HG02623 (cell line): ENCODE measurements at regions not wholly inside any gene's neighbourhood (a gene's known extent, or its start where the extent isn't known, plus 50 kb on each side); places are given as distances from the start of the nearest gene placed in this dataset.

ENCODE experiments used
- ATAC-seq: cut with Tn5 transposase; IDR thresholded peaks from one replicate; pipeline ENCODE4 v1.9.1; 2021; ENCODE audit warnings: moderate library complexity; ENCODE audit not compliant: unreplicated experiment

DNA sequence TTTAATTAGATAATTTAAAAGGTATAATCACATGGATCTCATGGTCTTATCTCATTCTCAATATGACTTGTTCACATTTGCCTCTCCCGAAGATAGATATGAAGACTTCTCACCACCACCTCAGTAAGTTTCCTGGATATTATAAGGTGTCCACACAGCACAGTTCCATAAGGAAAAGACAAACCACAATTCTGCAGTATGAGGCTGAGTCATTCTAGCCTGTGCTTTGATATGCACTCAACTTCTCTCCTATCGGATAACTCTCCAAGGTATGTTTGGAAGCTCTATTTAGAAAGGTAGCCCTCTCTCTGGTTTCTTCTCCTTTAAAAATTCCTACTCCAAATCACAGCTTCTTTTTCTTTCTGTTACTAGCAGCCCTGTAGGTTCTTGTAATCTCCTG lies 612.8 kb downstream of the ZPLD1 start:
- ATAC-seq, result no peak

- ATAC-seq, result no peak
Observed at GRCh38 chr3:103048068-103048722, 613.4 kb downstream of the ZPLD1 start.

GRCh38 chr3:103052236-103052830 lies 617.5 kb downstream of the ZPLD1 start:
- no peak for ATAC-seq

DNA sequence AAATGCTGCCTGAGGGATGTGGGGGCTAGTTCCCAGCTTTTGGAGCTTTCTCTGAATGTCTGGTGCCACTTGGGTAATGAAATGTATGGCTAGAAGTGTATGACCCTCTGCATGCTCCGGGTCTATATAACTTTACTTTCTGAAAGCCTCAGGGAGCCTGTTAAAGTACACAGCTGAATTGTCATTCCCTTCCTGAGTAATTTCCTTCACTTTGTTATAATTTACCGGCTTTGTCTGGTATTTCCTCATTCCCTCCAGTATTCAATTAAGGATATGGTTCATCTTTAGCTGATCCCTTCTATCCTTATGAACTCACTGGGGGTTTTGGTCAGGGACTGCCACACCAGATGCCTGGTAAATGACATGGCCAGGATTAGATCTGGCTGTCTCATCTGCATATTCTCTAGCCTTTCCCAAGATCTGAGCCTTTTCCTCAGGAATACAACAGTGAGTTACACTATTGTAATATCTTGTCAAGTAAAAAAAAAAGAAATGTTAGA lies 620.3 kb downstream of the ZPLD1 start:
- no peak for ATAC-seq

DNA sequence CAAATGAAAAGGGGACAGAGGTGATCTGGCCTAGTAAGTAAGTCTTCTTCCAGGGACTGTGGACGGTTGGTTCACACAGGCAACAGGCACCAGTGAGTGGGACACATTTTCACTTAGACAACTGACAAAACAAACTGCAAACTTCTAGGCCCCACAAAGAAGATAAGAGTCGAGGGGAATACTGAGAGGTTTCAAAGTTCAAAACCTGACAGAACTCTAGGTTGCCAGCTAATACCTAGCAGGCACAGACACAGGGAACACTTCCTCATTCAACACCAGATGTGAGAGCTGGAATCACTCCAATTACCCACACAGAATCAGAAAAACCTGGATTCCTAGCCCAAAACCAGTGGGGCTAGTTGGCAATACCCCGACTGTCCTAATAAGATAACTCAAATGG lies 621.7 kb downstream of the ZPLD1 start:
- no peak for ATAC-seq

DNA sequence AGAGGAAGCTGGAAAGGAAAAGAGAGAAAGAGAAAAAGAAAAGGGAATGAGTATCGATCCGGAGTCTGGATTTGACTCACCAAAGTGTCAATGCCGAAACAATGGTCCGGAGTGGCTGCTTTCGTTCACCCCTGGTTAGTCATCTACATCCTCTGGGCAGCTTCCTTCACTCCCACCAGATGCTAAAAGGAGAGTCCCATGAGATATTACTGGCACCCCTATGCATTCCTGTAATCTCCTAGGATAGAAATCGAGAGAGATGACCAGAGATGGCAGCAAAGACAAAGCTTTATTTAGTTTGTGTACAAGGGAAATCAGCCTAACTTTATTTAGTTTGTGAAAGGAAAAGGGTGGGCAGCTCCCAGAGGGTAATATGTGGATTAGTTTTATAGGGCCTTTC lies 622.2 kb downstream of the ZPLD1 start:
- ATAC-seq, result no peak

DNA sequence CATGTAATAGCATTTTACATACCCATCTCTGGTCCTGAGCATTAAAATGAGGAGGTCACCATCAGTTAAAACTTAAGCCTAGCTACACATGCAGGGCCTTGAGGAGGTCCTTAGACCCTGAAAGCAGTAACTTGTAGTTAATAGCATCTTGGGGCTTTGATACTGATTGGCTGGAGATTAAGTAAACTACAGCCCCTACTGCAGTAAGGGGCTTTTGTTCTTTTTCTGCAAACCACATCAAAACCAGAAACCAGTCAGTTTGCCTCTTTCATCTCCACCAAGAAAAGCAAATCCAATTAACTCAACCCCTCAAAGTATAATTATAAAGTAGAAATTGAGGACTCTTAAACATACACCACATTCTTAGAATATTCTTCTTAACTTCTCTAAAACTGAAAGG lies 622.7 kb downstream of the ZPLD1 start:
- ATAC-seq, result no peak

GRCh38 chr3:103059432-103059831 lies 624.6 kb downstream of the ZPLD1 start:
- ATAC-seq, result no peak

- no peak for ATAC-seq
Observed at GRCh38 chr3:103060242-103060641, 625.4 kb downstream of the ZPLD1 start.

DNA sequence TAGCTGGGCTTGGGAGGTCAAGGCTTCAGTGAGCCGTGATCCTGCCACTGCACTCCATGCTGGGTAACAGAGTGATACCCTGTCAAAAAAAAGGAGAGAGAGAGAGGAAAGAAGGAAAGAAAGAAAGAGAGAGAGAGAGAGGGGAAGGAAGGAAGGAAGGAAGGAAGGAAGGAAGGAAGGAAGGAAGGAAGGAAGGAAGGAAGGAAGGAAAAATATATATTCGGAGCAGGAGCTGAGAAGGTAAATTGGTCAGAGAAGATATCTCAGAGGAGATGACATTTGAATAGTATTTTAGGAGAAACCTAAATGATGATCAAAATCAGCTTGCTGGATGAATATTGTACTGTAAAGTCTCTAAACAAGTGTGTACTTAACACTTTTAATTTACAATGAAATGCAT lies 633.1 kb downstream of the ZPLD1 start:
- no peak for ATAC-seq

DNA sequence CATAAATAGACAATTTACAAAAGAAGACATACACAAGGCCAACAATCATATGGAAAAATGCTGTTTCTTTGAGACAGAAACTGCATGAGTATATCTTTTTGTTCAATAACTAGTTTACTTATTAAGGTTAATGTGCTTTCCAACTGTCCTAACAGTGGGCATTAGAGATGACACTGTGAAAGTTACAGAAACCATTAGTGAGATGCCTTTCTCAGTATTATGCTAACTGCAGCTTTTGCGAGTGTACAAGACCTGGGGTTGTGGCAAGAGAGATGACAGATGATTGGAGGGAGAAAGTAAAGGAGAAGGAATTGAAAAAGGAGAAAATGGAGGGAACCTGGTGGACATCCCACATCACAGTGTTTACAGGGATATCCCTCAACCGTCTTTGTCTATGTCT lies 640.5 kb downstream of the ZPLD1 start:
- ATAC-seq, result no peak

DNA sequence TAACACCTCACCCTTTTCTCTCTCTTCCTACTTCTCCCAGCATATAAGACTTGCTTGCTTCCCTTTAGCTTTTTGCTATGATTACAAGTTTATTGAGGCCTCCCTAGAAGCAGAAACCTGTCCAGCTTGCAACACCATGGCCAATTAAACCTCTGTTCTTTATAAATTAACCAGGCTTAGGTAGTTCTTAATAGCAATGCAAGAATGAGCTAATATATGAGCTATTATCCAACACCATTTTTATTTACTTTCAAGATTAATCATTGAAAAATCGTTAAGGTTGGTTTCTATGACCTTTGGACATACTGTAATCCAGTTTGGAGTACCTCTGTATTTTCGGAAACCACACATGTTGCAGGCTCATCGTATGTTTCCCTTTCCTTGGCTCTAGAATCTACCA lies 643.1 kb downstream of the ZPLD1 start:
- no peak for ATAC-seq

DNA sequence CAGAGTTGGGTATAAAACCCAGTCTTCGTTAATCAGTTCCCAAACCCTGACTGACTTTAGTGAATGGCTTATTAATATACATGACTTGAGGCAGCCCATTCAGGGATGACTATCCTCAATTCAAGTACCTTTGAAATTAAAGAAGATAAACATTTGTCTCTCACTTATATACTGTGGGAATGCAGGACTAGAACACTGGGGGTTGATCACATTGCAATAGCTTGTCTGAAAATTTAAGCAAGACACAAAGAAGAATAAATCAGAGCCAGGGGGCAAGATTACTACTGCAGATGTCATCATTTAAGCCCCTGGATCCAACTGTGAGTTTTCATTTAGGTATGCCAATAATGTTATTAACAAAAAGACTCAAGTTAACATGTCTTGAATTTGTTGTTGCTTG lies 647.7 kb downstream of the ZPLD1 start:
- ATAC-seq, result no peak

DNA sequence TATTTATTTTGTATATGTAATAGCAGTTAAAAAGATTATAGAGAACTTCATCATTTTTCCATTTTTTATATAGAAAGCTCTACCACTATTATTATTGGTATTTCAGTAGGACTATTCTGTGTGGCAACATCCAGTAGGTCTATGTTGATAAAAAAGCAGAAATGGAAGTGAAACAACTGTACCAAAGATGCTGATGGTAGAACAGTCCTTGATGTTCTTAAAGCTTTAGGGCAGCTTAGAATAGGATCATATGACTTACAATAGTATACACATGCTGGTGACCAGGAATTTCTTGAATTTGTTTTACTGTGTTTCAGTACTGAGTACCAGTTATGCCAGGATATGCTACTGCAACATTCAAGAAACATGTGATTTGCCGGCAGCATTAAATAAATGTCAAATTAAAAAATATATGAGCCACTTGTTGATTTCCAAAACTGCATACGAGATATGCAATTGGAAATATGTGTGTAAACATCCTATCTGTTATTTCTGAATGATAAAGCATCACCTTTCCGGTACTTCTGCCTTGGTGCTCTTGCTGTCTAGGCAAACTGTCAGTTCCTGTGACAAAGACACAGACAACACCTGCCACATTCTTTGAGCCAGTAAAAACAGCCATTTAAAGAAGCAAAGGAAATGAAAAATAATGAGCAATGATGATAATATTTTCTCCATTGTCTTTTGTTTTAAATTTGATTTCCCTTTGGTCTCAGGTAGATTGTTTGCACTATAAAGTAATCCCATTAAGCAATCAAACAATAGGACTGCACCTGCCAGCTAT lies 649.2 kb downstream of the ZPLD1 start:
- no peak for ATAC-seq

DNA sequence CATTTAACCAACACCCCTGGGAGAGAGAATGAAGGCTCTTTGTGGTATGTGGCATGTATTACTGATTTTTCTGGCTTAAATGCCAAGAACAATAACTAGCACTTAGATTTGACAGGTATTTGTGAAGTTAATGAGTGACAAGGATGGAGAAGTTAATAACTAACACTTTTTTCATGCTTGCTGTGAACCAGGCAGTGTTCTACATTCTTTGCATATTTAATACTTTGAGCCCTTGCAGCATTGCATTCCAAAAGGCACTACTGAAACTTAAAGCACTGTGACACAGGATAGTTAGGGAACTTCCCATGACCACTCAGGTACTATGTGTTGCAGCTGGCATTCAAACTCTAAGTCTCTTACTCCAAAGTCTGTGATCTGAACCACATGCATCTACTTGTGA lies 650.6 kb downstream of the ZPLD1 start:
- ATAC-seq, result peak; percentile 69

DNA sequence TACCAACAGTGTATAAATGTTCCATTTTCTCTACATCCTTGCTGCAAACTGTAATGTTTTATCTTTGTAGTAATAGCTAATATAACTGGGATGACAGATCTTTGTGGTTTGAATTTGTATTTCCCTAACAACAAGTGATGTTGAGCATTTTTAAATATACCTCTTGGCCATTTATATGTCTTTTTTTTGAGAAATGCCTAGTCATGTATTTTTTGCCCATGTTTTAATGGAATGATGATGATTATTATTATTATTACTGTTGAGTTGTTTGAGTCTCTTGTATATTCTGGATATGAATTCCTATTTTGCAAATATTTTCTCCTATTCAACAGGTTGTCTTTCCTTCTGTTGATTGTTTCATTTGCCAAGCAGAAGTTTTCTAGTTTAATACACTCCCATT lies 654.9 kb downstream of the ZPLD1 start:
- ATAC-seq, result no peak

- ATAC-seq, result no peak
Observed at GRCh38 chr3:103105206-103105605, 670.4 kb downstream of the ZPLD1 start.

DNA sequence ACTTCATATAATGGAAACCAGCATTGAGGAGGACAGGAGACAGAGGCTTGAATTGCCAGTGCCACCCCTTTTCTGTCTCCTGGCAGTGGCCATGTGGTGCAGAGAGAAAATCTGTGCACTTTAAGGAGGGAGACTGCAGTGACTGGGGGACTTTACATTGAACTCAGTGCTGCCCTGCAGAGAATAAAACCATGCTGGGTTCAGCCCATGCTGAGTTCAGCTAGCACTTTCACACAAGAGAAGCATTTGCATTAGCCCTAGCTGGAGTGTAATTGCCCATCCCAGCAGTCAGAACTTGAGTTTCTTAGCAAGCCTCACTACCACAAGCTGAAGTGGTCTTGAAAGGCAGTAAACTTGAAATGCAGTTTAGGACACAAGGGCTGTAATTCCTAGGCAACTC lies 677.5 kb downstream of the ZPLD1 start:
- ATAC-seq, result no peak

DNA sequence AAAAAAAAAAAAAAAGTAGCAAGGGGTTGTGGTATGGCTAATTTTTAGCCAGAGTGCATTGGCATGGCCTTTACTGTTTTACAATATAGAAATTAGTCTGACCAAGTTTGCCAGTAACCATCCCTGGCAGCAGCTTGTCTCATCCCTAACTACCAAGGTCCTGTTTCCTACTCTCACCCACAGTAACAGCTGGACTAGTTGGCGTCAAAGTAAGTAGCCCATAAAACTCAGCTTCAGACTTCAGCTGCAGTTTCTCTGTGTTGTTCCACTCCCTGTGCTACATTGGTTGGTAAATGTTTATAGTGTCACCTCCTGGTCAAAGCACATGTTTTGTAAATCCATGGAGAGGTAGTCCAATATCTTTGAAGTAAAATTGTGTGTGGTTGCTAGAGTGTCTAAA lies 691.3 kb downstream of the ZPLD1 start:
- ATAC-seq, result no peak

DNA sequence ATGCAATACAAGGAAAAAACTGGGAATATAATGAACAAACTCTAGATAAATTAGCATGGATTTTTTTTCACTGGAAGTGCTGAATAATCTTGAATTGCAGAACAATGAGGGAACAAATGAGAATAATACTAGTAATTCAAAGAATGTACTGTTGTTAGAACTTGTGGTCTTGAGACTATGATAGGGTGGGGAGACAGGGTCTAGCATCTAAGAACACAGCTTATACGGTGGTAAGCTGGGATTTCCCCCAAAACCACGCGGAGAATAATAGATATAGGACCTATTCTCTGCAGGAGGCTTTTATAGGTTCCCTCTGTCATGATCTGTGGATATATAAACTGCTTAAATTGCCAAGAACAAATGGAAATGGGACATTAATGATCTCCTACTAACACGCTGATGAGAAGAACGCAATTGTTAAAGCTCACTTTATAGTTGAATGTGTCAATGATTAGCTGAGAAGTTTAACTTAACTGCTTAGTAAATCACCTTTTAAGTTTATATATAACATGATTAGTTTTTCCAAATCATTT lies 692.3 kb downstream of the ZPLD1 start:
- ATAC-seq, result no peak

- ATAC-seq, result peak; percentile 95
Observed at GRCh38 chr3:103127737-103128136, 692.9 kb downstream of the ZPLD1 start.
